ENCODE measurements at regions not wholly inside any gene's neighbourhood (a gene's known extent, or its start where the extent isn't known, plus 50 kb on each side); places are given as distances from the start of the nearest gene placed in this dataset.

DNA sequence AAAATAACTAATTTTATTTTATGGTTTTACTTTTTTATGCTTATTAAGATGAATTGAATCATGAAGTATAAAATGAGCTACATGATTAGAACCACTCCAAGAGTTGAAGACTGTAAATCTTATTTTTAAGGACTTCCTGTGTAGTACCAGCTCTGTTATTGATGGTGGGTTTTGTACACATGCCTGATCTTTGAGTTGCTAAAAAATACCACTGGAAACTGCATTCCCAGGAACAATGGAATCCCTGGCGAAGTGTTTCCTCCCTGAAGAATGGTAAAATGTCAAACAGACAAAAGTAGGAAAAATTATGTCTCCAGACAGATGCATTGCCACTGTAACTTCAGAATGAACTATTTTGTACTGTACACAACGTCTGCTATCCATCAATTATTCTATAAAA is 935.4 kb upstream of the TENM3 start:
- no peaks in the 10 kb centered on the region for H3K27me3 Mint-ChIP-seq (ENCODE audit: low read depth)
- no peak overlapping the region for H3K4me3 Mint-ChIP-seq
- no peaks in the 10 kb centered on the region for H3K36me3 Mint-ChIP-seq (ENCODE audit: low read depth)
- TF ChIP-seq, protein P1, sequence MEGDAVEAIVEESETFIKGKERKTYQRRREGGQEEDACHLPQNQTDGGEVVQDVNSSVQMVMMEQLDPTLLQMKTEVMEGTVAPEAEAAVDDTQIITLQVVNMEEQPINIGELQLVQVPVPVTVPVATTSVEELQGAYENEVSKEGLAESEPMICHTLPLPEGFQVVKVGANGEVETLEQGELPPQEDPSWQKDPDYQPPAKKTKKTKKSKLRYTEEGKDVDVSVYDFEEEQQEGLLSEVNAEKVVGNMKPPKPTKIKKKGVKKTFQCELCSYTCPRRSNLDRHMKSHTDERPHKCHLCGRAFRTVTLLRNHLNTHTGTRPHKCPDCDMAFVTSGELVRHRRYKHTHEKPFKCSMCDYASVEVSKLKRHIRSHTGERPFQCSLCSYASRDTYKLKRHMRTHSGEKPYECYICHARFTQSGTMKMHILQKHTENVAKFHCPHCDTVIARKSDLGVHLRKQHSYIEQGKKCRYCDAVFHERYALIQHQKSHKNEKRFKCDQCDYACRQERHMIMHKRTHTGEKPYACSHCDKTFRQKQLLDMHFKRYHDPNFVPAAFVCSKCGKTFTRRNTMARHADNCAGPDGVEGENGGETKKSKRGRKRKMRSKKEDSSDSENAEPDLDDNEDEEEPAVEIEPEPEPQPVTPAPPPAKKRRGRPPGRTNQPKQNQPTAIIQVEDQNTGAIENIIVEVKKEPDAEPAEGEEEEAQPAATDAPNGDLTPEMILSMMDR (IDR thresholded peaks at IDR 0.05; ENCODE audit: unreplicated experiment in 3 of 3), result no peak
- H3K4me1 Mint-ChIP-seq, result peaks cover 5% of the 10 kb centered on the region
- no peaks in the 10 kb centered on the region for H3K9me3 Mint-ChIP-seq
- H3K27ac Mint-ChIP-seq, result no peak overlapping the region

DNA sequence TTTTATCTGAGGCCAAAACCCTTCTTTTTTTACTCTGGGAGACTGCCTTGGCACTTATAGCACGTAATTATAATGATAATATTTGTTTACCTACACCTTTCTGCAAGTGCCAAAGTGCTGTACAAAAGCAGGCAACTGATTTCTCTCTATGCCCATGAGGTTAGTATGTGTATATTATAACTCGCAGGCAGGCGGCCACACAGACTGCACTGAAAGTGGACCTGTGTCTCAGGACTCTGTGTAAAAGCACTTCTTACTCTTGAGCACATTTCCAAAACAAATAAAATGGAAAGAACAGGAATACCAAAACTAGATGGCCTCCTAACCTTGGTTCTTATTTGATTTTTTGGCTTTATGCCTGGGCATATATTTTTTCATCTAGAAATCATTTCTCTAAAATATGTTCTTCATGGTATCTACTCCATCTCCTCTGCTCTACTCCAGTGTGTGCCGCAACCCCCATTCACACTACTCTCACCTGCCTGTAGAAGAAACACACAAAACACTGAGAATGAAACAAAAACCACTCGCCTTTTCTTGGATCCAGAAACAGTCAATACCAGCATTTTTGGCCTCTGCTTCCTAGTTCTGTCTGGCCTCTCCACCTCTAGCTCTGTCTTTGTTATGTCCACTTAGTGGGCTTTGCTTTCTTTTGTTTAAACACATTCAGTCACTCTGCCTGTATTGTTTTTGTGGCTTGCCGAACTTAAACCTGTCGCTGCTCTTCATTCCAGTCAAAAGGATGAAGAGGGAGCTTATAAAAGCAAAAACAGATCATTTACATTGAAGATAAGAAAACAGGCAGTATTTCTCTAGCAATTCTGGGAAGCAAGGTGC is 934.5 kb upstream of the TENM3 start:
- Mint-ChIP-seq H3K27me3 (ENCODE audit: low read depth) (no peaks in the 10 kb centered on the region), H3K9me3 (no peaks in the 10 kb centered on the region), H3K4me1 (peaks cover 5% of the 10 kb centered on the region), H3K4me3 (no peak overlapping the region), H3K27ac (no peak overlapping the region), H3K36me3 (ENCODE audit: low read depth) (no peaks in the 10 kb centered on the region)
- TF ChIP-seq, protein P1 (IDR thresholded peaks at IDR 0.05; ENCODE audit: unreplicated experiment in 3 of 3), result no peak

DNA sequence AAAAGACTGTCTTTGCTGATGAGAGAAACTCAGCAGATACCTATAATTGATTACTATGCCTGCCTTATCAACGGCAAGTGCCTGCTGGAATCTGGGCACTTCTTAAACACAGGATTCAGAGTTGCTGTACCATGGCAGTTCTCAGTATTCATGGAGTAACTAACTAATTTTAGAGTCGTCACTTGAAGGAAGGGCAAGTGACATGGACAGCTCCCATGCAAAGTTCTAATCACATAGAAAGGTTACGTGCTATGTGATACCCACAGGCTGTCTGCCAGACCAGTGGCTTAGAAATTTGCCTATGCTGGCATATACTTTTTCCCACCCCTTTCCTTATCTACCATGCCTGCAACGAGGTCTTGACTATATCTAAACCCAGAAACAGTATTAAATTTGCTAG is 931.1 kb upstream of the TENM3 start:
- Mint-ChIP-seq H3K27ac (no peak overlapping the region), H3K4me3 (no peak overlapping the region), H3K27me3 (ENCODE audit: low read depth) (no peaks in the 10 kb centered on the region), H3K4me1 (peaks cover 5% of the 10 kb centered on the region), H3K36me3 (ENCODE audit: low read depth) (peaks cover 5% of the 10 kb centered on the region), H3K9me3 (no peaks in the 10 kb centered on the region)
- TF ChIP-seq, protein P1 (IDR thresholded peaks at IDR 0.05; ENCODE audit: unreplicated experiment in 3 of 3), result no peak

DNA sequence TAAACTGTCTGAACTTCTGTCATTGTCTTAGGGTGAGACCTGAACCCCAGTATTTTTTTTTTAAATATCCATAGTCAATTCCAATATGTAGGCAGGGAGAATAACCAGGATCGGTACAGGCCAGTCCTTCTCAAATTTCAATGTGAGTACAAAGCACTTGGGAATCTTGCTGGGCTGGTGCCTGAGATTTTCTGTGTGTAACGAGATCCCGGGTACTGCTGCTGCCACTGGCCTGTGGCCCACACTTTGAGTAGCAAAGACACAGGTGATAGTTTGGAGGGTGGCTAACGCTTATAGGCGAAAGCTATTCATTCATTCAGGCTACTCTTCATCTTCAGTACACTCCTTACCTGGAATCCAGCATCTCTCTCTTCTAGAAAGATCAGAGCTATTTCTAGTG is 923.6 kb upstream of the TENM3 start:
- Mint-ChIP-seq H3K27ac (no peak overlapping the region), H3K27me3 (ENCODE audit: low read depth) (no peaks in the 10 kb centered on the region), H3K4me1 (peaks cover 5% of the 10 kb centered on the region), H3K4me3 (no peak overlapping the region), H3K9me3 (no peaks in the 10 kb centered on the region), H3K36me3 (ENCODE audit: low read depth) (peaks cover 2% of the 10 kb centered on the region)
- TF ChIP-seq, protein P1 (IDR thresholded peaks at IDR 0.05; ENCODE audit: unreplicated experiment in 3 of 3), result no peak

DNA sequence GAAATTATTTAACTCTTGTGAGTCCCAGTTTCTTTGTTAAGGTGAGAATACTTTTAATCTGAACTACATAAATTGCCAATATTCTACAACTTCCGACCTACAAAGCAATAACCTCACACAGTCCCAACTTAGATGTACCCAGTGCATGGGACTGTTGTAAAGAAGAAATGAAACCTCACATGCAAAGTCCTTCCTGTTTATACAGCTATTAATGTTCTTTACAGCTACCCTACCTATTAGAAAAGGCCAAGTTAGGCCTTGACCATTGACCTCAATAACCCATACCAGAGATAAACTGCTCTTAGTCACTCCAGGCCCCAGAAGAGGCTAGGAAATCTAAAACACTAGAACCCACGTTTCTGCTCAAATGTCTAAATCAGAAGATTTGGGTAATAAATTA is 920.1 kb upstream of the TENM3 start:
- TF ChIP-seq, protein P1 (IDR thresholded peaks at IDR 0.05; ENCODE audit: unreplicated experiment in 3 of 3), result no peak
- H3K4me3 Mint-ChIP-seq, result no peak overlapping the region
- no peaks in the 10 kb centered on the region for H3K36me3 Mint-ChIP-seq (ENCODE audit: low read depth)
- H3K9me3 Mint-ChIP-seq, result no peaks in the 10 kb centered on the region
- peaks cover 5% of the 10 kb centered on the region for H3K4me1 Mint-ChIP-seq
- no peaks in the 10 kb centered on the region for H3K27me3 Mint-ChIP-seq (ENCODE audit: low read depth)
- no peak overlapping the region for H3K27ac Mint-ChIP-seq

DNA sequence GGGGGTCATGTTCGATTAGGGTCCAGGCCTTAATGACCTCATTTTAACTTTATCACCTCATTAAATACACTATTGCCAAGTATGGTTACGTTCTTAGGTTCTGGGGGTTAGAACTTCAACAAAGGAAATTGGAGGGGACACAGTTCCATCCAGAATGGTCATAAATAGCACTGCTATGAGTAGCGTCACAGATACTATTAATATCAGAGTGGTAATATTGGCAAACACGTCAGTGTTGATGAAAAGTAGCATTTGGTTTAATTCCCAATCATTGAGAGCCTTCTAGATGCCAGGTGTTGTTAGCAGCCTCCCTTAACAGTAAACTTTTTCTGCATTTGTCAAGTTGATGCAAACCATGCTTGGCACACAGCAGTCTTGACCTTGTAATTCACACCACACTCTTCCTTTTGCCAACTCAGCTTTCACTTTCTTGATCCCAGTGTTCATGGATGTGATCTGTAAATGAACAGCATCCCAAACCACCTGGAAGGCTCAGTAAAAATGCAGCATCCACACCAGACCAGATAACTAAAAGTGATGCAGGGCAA is 912.5 kb upstream of the TENM3 start:
- no peak overlapping the region for H3K4me3 Mint-ChIP-seq
- H3K4me1 Mint-ChIP-seq, result peaks cover 6% of the 10 kb centered on the region
- TF ChIP-seq, protein P1 (IDR thresholded peaks at IDR 0.05; ENCODE audit: unreplicated experiment in 3 of 3), result no peak
- no peaks in the 10 kb centered on the region for H3K36me3 Mint-ChIP-seq (ENCODE audit: low read depth)
- no peaks in the 10 kb centered on the region for H3K9me3 Mint-ChIP-seq
- H3K27ac Mint-ChIP-seq, result no peak overlapping the region
- H3K27me3 Mint-ChIP-seq (ENCODE audit: low read depth), result no peaks in the 10 kb centered on the region
